ENCODE measurements at regions not wholly inside any gene's neighbourhood (a gene's known extent, or its start where the extent isn't known, plus 50 kb on each side); places are given as distances from the start of the nearest gene placed in this dataset.

GRCh38 chr7:17492437-17492836 lies 194.0 kb downstream of the AHR start:
- Histone ChIP-seq H3K27me3 (ENCODE audit: control insufficient read depth in 1 of 2, insufficient read depth in 2 of 2, low read length in 2 of 2) (no peaks in the 10 kb centered on the region), H3K9ac (ENCODE audit: low read depth in 1 of 2, low read length in 2 of 2) (no peak overlapping the region), H3K9me3 (ENCODE audit: control insufficient read depth in 1 of 2, low read length in 2 of 2) (no peaks in the 10 kb centered on the region), H3K4me1 (ENCODE audit: control insufficient read depth in 1 of 2, insufficient read depth in 2 of 2, low read length in 2 of 2) (peaks cover 0 to 2% of the 10 kb centered on the region in 2 donors), H3K36me3 (ENCODE audit: control insufficient read depth in 1 of 2, insufficient read depth in 2 of 2, low read length in 2 of 2) (no peaks in the 10 kb centered on the region), H3K27ac (ENCODE audit: low read depth, low read length) (no peak overlapping the region), H3K4me3 (ENCODE audit: low read depth in 1 of 2, low read length in 2 of 2) (no peak overlapping the region)

GRCh38 chr7:17493446-17493845 lies 195.0 kb downstream of the AHR start:
- Histone ChIP-seq H3K4me1 (ENCODE audit: control insufficient read depth in 1 of 2, insufficient read depth in 2 of 2, low read length in 2 of 2) (peaks cover 5 to 7% of the 10 kb centered on the region in 2 donors), H3K27ac (ENCODE audit: low read depth, low read length) (no peak overlapping the region), H3K9me3 (ENCODE audit: control insufficient read depth in 1 of 2, low read length in 2 of 2) (no peaks in the 10 kb centered on the region), H3K27me3 (ENCODE audit: control insufficient read depth in 1 of 2, insufficient read depth in 2 of 2, low read length in 2 of 2) (no peaks in the 10 kb centered on the region), H3K36me3 (ENCODE audit: control insufficient read depth in 1 of 2, insufficient read depth in 2 of 2, low read length in 2 of 2) (no peaks in the 10 kb centered on the region), H3K4me3 (ENCODE audit: low read depth in 1 of 2, low read length in 2 of 2) (no peak overlapping the region), H3K9ac (ENCODE audit: low read depth in 1 of 2, low read length in 2 of 2) (no peak overlapping the region)

GRCh38 chr7:17495655-17496394 lies 197.4 kb downstream of the AHR start:
- Histone ChIP-seq H3K27ac (ENCODE audit: low read depth, low read length) (no peak overlapping the region), H3K9me3 (ENCODE audit: control insufficient read depth in 1 of 2, low read length in 2 of 2) (no peaks in the 10 kb centered on the region), H3K4me3 (ENCODE audit: low read depth in 1 of 2, low read length in 2 of 2) (no peak overlapping the region), H3K4me1 (ENCODE audit: control insufficient read depth in 1 of 2, insufficient read depth in 2 of 2, low read length in 2 of 2) (peaks cover 5 to 7% of the 10 kb centered on the region in 2 donors), H3K27me3 (ENCODE audit: control insufficient read depth in 1 of 2, insufficient read depth in 2 of 2, low read length in 2 of 2) (no peaks in the 10 kb centered on the region), H3K36me3 (ENCODE audit: control insufficient read depth in 1 of 2, insufficient read depth in 2 of 2, low read length in 2 of 2) (no peaks in the 10 kb centered on the region), H3K9ac (ENCODE audit: low read depth in 1 of 2, low read length in 2 of 2) (no peak overlapping the region)

- Histone ChIP-seq H3K4me3 (ENCODE audit: low read depth in 1 of 2, low read length in 2 of 2) (no peak overlapping the region), H3K27ac (ENCODE audit: low read depth, low read length) (no peak overlapping the region), H3K27me3 (ENCODE audit: control insufficient read depth in 1 of 2, insufficient read depth in 2 of 2, low read length in 2 of 2) (no peaks in the 10 kb centered on the region), H3K4me1 (ENCODE audit: control insufficient read depth in 1 of 2, insufficient read depth in 2 of 2, low read length in 2 of 2) (peaks cover 5 to 7% of the 10 kb centered on the region in 2 donors), H3K36me3 (ENCODE audit: control insufficient read depth in 1 of 2, insufficient read depth in 2 of 2, low read length in 2 of 2) (no peaks in the 10 kb centered on the region), H3K9me3 (ENCODE audit: control insufficient read depth in 1 of 2, low read length in 2 of 2) (no peaks in the 10 kb centered on the region), H3K9ac (ENCODE audit: low read depth in 1 of 2, low read length in 2 of 2) (no peak overlapping the region)
These were observed 198.7 kb downstream of the AHR start for GRCh38 chr7:17497136-17497535.

- Histone ChIP-seq H3K4me3 (ENCODE audit: low read depth in 1 of 2, low read length in 2 of 2) (no peak overlapping the region), H3K9me3 (ENCODE audit: control insufficient read depth in 1 of 2, low read length in 2 of 2) (no peaks in the 10 kb centered on the region), H3K27me3 (ENCODE audit: control insufficient read depth in 1 of 2, insufficient read depth in 2 of 2, low read length in 2 of 2) (no peaks in the 10 kb centered on the region), H3K36me3 (ENCODE audit: control insufficient read depth in 1 of 2, insufficient read depth in 2 of 2, low read length in 2 of 2) (no peaks in the 10 kb centered on the region), H3K27ac (ENCODE audit: low read depth, low read length) (no peak overlapping the region), H3K4me1 (ENCODE audit: control insufficient read depth in 1 of 2, insufficient read depth in 2 of 2, low read length in 2 of 2) (peaks cover 5 to 7% of the 10 kb centered on the region in 2 donors), H3K9ac (ENCODE audit: low read depth in 1 of 2, low read length in 2 of 2) (no peak overlapping the region)
These were observed 199.2 kb downstream of the AHR start for GRCh38 chr7:17497549-17498167.

GRCh38 chr7:17498230-17498629 lies 199.8 kb downstream of the AHR start:
- H3K4me3 ChIP-seq (ENCODE audit: low read depth in 1 of 2, low read length in 2 of 2) = no peak overlapping the region
- H3K27me3 ChIP-seq (ENCODE audit: control insufficient read depth in 1 of 2, insufficient read depth in 2 of 2, low read length in 2 of 2) = no peaks in the 10 kb centered on the region
- peaks cover 5 to 7% of the 10 kb centered on the region in 2 donors for H3K4me1 ChIP-seq (ENCODE audit: control insufficient read depth in 1 of 2, insufficient read depth in 2 of 2, low read length in 2 of 2)
- H3K9ac ChIP-seq (ENCODE audit: low read depth in 1 of 2, low read length in 2 of 2) = no peak overlapping the region
- H3K9me3 ChIP-seq (ENCODE audit: control insufficient read depth in 1 of 2, low read length in 2 of 2) = no peaks in the 10 kb centered on the region
- no peaks in the 10 kb centered on the region for H3K36me3 ChIP-seq (ENCODE audit: control insufficient read depth in 1 of 2, insufficient read depth in 2 of 2, low read length in 2 of 2)
- H3K27ac ChIP-seq (ENCODE audit: low read depth, low read length) = no peak overlapping the region

- H3K9ac ChIP-seq (ENCODE audit: low read depth in 1 of 2, low read length in 2 of 2) = no peak overlapping the region
- H3K9me3 ChIP-seq (ENCODE audit: control insufficient read depth in 1 of 2, low read length in 2 of 2) = no peaks in the 10 kb centered on the region
- H3K27me3 ChIP-seq (ENCODE audit: control insufficient read depth in 1 of 2, insufficient read depth in 2 of 2, low read length in 2 of 2) = no peaks in the 10 kb centered on the region
- peaks cover 5 to 7% of the 10 kb centered on the region in 2 donors for H3K4me1 ChIP-seq (ENCODE audit: control insufficient read depth in 1 of 2, insufficient read depth in 2 of 2, low read length in 2 of 2)
- no peak overlapping the region for H3K27ac ChIP-seq (ENCODE audit: low read depth, low read length)
- no peaks in the 10 kb centered on the region for H3K36me3 ChIP-seq (ENCODE audit: control insufficient read depth in 1 of 2, insufficient read depth in 2 of 2, low read length in 2 of 2)
- H3K4me3 ChIP-seq (ENCODE audit: low read depth in 1 of 2, low read length in 2 of 2) = no peak overlapping the region
These were observed 202.3 kb downstream of the AHR start for GRCh38 chr7:17500736-17501135.

- Histone ChIP-seq H3K36me3 (ENCODE audit: control insufficient read depth in 1 of 2, insufficient read depth in 2 of 2, low read length in 2 of 2) (no peaks in the 10 kb centered on the region), H3K27me3 (ENCODE audit: control insufficient read depth in 1 of 2, insufficient read depth in 2 of 2, low read length in 2 of 2) (no peaks in the 10 kb centered on the region), H3K4me3 (ENCODE audit: low read depth in 1 of 2, low read length in 2 of 2) (no peak overlapping the region), H3K9ac (ENCODE audit: low read depth in 1 of 2, low read length in 2 of 2) (no peak overlapping the region), H3K4me1 (ENCODE audit: control insufficient read depth in 1 of 2, insufficient read depth in 2 of 2, low read length in 2 of 2) (peaks cover 5 to 12% of the 10 kb centered on the region in 2 donors), H3K9me3 (ENCODE audit: control insufficient read depth in 1 of 2, low read length in 2 of 2) (no peaks in the 10 kb centered on the region), H3K27ac (ENCODE audit: low read depth, low read length) (no peak overlapping the region)
These were observed 203.2 kb downstream of the AHR start for GRCh38 chr7:17501441-17502212.

GRCh38 chr7:17502213-17503060 lies 204.0 kb downstream of the AHR start:
- no peaks in the 10 kb centered on the region for H3K36me3 ChIP-seq (ENCODE audit: control insufficient read depth in 1 of 2, insufficient read depth in 2 of 2, low read length in 2 of 2)
- H3K4me1 ChIP-seq (ENCODE audit: control insufficient read depth in 1 of 2, insufficient read depth in 2 of 2, low read length in 2 of 2) = peaks cover 5 to 10% of the 10 kb centered on the region in 2 donors
- no peaks in the 10 kb centered on the region for H3K9me3 ChIP-seq (ENCODE audit: control insufficient read depth in 1 of 2, low read length in 2 of 2)
- no peak overlapping the region for H3K27ac ChIP-seq (ENCODE audit: low read depth, low read length)
- no peak overlapping the region for H3K4me3 ChIP-seq (ENCODE audit: low read depth in 1 of 2, low read length in 2 of 2)
- H3K27me3 ChIP-seq (ENCODE audit: control insufficient read depth in 1 of 2, insufficient read depth in 2 of 2, low read length in 2 of 2) = no peaks in the 10 kb centered on the region
- H3K9ac ChIP-seq (ENCODE audit: low read depth in 1 of 2, low read length in 2 of 2) = no peak overlapping the region
